IMR-90 (cell line): ENCODE measurements at regions not wholly inside any gene's neighbourhood (a gene's known extent, or its start where the extent isn't known, plus 50 kb on each side); places are given as distances from the start of the nearest gene placed in this dataset.

Experiments used
- BHLHE40 ChIP-seq: fragments of 150-350 bp; IDR thresholded peaks from 2 replicates; pipeline ENCODE4 v1.6.1; 2016; ENCODE audit warnings: mild to moderate bottlenecking, low read depth, low read length
- CEBPB ChIP-seq: IDR thresholded peaks from 2 replicates; pipeline ENCODE4 v1.6.1; 2012; ENCODE audit warnings: low read depth, low read length, improper control_type of control experiment
- CTCF ChIP-seq: conservative IDR thresholded peaks from 2 replicates; pipeline ENCODE4 v1.5.1; 2012; ENCODE audit warnings: mild to moderate bottlenecking, low read depth, low read length, improper control_type of control experiment
- MXI1 ChIP-seq: IDR thresholded peaks from 2 replicates; pipeline ENCODE4 v1.6.1; 2012; ENCODE audit warnings: low read depth, mild to moderate bottlenecking, low read length, moderate library complexity, borderline replicate concordance
- POLR2A ChIP-seq: IDR thresholded peaks from 2 replicates; pipeline ENCODE4 v1.6.1; 2012; ENCODE audit warnings: mild to moderate bottlenecking, low read depth, low read length
- RAD21 ChIP-seq: IDR thresholded peaks from 2 replicates; pipeline ENCODE4 v1.6.1; 2012; ENCODE audit warnings: low read length, improper control_type of control experiment
- RFX5 ChIP-seq: IDR thresholded peaks from 2 replicates; pipeline ENCODE4 v1.8.0; 2012; ENCODE audit warnings: low read depth, mild to moderate bottlenecking, low read length, moderate library complexity
- TF ChIP-seq, protein P1 (sequence below): fragments of 150-350 bp; IDR thresholded peaks from 2 replicates; pipeline ENCODE4 v1.6.1; 2017; ENCODE audit warnings: mild to moderate bottlenecking, antibody characterized with exemption, low read length, low read depth

DNA sequence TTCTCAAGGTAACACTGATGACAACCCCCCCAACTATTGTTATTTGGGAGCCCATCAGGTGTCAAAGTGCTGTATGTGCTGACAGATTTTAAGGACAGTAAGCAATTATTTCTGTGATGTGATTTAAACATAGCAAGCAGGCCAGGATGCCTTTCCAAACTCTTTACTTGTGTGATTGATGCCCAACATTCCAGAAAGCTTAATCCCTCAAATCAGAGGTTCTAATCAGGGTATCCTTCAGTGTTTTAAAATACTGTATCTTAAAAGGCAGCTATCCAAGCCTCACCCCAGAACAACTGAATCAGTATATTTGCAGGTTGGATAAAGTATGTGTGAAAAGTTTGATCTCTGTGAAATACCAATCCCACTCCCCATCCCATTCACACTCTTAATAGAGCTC is 119.7 kb downstream of the GASK1B start:
- no peak for TF ChIP-seq BHLHE40
- TF ChIP-seq CTCF = no peak
- no peak for TF ChIP-seq RFX5
- TF ChIP-seq POLR2A = no peak
- no peak for TF ChIP-seq RAD21
- no peak for TF ChIP-seq CEBPB
- no peak for TF ChIP-seq MXI1
- TF ChIP-seq, protein P1, sequence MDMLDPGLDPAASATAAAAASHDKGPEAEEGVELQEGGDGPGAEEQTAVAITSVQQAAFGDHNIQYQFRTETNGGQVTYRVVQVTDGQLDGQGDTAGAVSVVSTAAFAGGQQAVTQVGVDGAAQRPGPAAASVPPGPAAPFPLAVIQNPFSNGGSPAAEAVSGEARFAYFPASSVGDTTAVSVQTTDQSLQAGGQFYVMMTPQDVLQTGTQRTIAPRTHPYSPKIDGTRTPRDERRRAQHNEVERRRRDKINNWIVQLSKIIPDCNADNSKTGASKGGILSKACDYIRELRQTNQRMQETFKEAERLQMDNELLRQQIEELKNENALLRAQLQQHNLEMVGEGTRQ = no peak
